ENCODE measurements at regions not wholly inside any gene's neighbourhood (a gene's known extent, or its start where the extent isn't known, plus 50 kb on each side); places are given as distances from the start of the nearest gene placed in this dataset.

DNA sequence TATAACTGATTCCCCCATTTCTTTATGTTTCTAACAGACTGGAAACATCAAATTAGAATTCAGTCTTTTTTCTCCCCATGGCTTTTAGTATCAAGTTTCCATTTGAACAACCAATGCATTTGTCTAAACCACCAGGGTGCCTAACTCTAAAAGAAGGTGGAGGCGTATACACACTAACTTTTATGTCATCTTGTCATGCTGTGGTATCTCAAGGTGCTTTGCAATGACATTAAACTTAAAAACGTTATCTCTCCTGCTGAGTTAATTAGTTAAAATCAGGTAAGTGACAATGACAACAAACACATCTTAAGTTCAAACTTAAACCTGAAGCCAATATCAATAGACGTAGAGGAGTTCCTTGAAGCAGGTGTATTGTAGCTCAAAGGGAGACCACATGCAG is 1001.7 kb downstream of the PCDH17 start:
- Histone ChIP-seq H3K4me1 (no peaks in the 10 kb centered on the region), H3K27me3 (no peaks in the 10 kb centered on the region), H3K27ac (no peak overlapping the region), H3K4me3 (no peak overlapping the region), H3K9me3 (no peaks in the 10 kb centered on the region), H3K36me3 (no peaks in the 10 kb centered on the region)
- WGBS, 2 donors = 79 to 85% methylated on average over 3 of the region's 3 CpGs
- DNase-seq (no peak), ATAC-seq (ENCODE audit: low FRiP score in 2 of 2) (no peak)
- TF ChIP-seq EP300 (IDR thresholded peaks at IDR 0.05) = no peak
- no peak for TF ChIP-seq POLR2AphosphoS5 (IDR thresholded peaks at IDR 0.05)
- no peak for TF ChIP-seq POLR2A (IDR thresholded peaks at IDR 0.05)
- no peak for TF ChIP-seq CTCF (IDR thresholded peaks at IDR 0.05)

- H3K4me3 ChIP-seq = no peak overlapping the region
- WGBS, 2 donors = 75 to 81% methylated on average over 3 of the region's 3 CpGs
- no peak for TF ChIP-seq POLR2AphosphoS5 (IDR thresholded peaks at IDR 0.05)
- TF ChIP-seq EP300 (IDR thresholded peaks at IDR 0.05) = no peak
- TF ChIP-seq CTCF (IDR thresholded peaks at IDR 0.05) = no peak
- no peak for TF ChIP-seq POLR2A (IDR thresholded peaks at IDR 0.05)
- ATAC-seq (ENCODE audit: low FRiP score in 2 of 2) = no peak
- no peak for DNase-seq
- no peaks in the 10 kb centered on the region for H3K9me3 ChIP-seq
- no peak overlapping the region for H3K27ac ChIP-seq
- no peaks in the 10 kb centered on the region for H3K27me3 ChIP-seq
- H3K36me3 ChIP-seq = no peaks in the 10 kb centered on the region
- no peaks in the 10 kb centered on the region for H3K4me1 ChIP-seq
Measured at GRCh38 chr13:58655086-58655485, 1023.5 kb downstream of the PCDH17 start.

GRCh38 chr13:58660826-58661225 is 1029.3 kb downstream of the PCDH17 start:
- Histone ChIP-seq H3K4me1 (no peaks in the 10 kb centered on the region), H3K27me3 (no peaks in the 10 kb centered on the region), H3K9me3 (no peaks in the 10 kb centered on the region), H3K36me3 (no peaks in the 10 kb centered on the region), H3K4me3 (no peak overlapping the region), H3K27ac (no peak overlapping the region)
- DNase-seq (no peak), ATAC-seq (ENCODE audit: low FRiP score in 2 of 2) (no peak)
- no peak for TF ChIP-seq POLR2AphosphoS5 (IDR thresholded peaks at IDR 0.05)
- TF ChIP-seq CTCF (IDR thresholded peaks at IDR 0.05) = no peak
- TF ChIP-seq POLR2A (IDR thresholded peaks at IDR 0.05) = no peak
- TF ChIP-seq EP300 (IDR thresholded peaks at IDR 0.05) = no peak

GRCh38 chr13:58666331-58666730 is 1034.8 kb downstream of the PCDH17 start:
- no peak overlapping the region for H3K4me3 ChIP-seq
- DNase-seq (no peak), ATAC-seq (ENCODE audit: low FRiP score in 2 of 2) (no peak)
- H3K9me3 ChIP-seq = no peaks in the 10 kb centered on the region
- no peaks in the 10 kb centered on the region for H3K27me3 ChIP-seq
- H3K36me3 ChIP-seq = no peaks in the 10 kb centered on the region
- 36 to 38% methylated on average over 1 of the region's 1 CpG for WGBS, 2 donors
- no peak overlapping the region for H3K27ac ChIP-seq
- no peak for TF ChIP-seq POLR2AphosphoS5 (IDR thresholded peaks at IDR 0.05)
- TF ChIP-seq CTCF (IDR thresholded peaks at IDR 0.05) = no peak
- no peak for TF ChIP-seq EP300 (IDR thresholded peaks at IDR 0.05)
- TF ChIP-seq POLR2A (IDR thresholded peaks at IDR 0.05) = no peak
- H3K4me1 ChIP-seq = no peaks in the 10 kb centered on the region

DNA sequence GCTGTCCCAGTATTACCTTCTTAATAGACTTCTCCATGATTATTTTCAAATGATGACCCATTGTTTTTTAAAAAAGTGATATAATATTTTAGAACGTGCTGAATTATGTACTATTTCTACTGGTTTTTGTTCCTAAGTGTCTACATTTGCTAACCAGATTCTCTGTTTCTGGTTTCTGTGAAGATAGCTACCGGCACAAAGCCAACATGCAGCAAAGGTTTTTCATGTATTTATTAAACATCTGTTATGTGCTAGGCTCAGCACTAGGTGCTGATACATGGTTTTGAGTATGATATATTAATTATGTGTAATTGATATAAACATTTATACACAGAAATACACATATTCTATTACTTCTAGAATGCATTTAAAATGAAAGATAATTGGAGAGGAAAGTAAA is 1035.6 kb downstream of the PCDH17 start:
- Histone ChIP-seq H3K27me3 (no peaks in the 10 kb centered on the region), H3K4me1 (no peaks in the 10 kb centered on the region), H3K27ac (no peak overlapping the region), H3K4me3 (no peak overlapping the region), H3K9me3 (no peaks in the 10 kb centered on the region), H3K36me3 (no peaks in the 10 kb centered on the region)
- 75 to 84% methylated on average over 2 of the region's 2 CpGs for WGBS, 2 donors
- ATAC-seq (ENCODE audit: low FRiP score in 2 of 2) (no peak), DNase-seq (no peak)
- TF ChIP-seq POLR2AphosphoS5 (IDR thresholded peaks at IDR 0.05) = no peak

Data from upper lobe of left lung (tissue), 6 donors.